HepG2 (cell line): ENCODE measurements at regions not wholly inside any gene's neighbourhood (a gene's known extent, or its start where the extent isn't known, plus 50 kb on each side); places are given as distances from the start of the nearest gene placed in this dataset.

Experiments used
- ARHGAP35 ChIP-seq: sonication (generic); formaldehyde crosslinking; IDR thresholded peaks from 2 replicates; pipeline ENCODE4 v1.9.0; 2022; ENCODE audit warnings: mild to moderate bottlenecking, inconsistent platforms, moderate library complexity, missing genetic modification reagents, borderline replicate concordance
- BRCA1 ChIP-seq: sonication (generic); formaldehyde crosslinking; IDR thresholded peaks from 2 replicates; pipeline ENCODE4 v1.4.0; 2020; ENCODE audit warnings: missing genetic modification reagents
- DDIT3 ChIP-seq: sonication (generic); formaldehyde crosslinking; IDR thresholded peaks from 2 replicates; pipeline ENCODE4 v1.4.0; 2020; ENCODE audit warnings: mild to moderate bottlenecking, missing genetic modification reagents
- MAFF ChIP-seq: IDR thresholded peaks from 2 replicates; pipeline ENCODE4 v1.6.1; 2011; ENCODE audit warnings: low read depth, low read length, improper control_type of control experiment
- MTA3 ChIP-seq: sonication (generic); formaldehyde crosslinking; IDR thresholded peaks from 2 replicates; pipeline ENCODE4 v1.4.0; 2020; ENCODE audit warnings: missing genetic modification reagents
- PAX8 ChIP-seq: sonication (generic); formaldehyde crosslinking; IDR thresholded peaks from 2 replicates; pipeline ENCODE4 v1.8.0; 2022; ENCODE audit warnings: mild to moderate bottlenecking, missing genetic modification reagents, borderline replicate concordance
- RERE ChIP-seq: IDR thresholded peaks from 2 replicates; pipeline ENCODE4 v1.6.1; 2016; ENCODE audit warnings: low read depth, missing genetic modification reagents, missing compliant biosample characterization
- SAFB2 ChIP-seq: sonication (generic); formaldehyde crosslinking; IDR thresholded peaks from 2 replicates; pipeline ENCODE4 v1.5.1; 2020; ENCODE audit warnings: missing genetic modification reagents, low read depth, mild to moderate bottlenecking, borderline replicate concordance
- ZNF432 ChIP-seq: sonication (generic); formaldehyde crosslinking; IDR thresholded peaks from 2 replicates; pipeline ENCODE4 v1.5.0; 2020; ENCODE audit warnings: missing genetic modification reagents, mild to moderate bottlenecking, borderline replicate concordance
- ZNF607 ChIP-seq: sonication (generic); formaldehyde crosslinking; IDR thresholded peaks from 2 replicates; pipeline ENCODE4 v1.5.1; 2020; ENCODE audit warnings: missing genetic modification reagents, mild to moderate bottlenecking, borderline replicate concordance
- ZNF790 ChIP-seq: sonication (generic); formaldehyde crosslinking; IDR thresholded peaks from 2 replicates; pipeline ENCODE4 v1.8.0; 2022; ENCODE audit warnings: missing genetic modification reagents, mild to moderate bottlenecking, borderline replicate concordance
- ZSCAN25 ChIP-seq: sonication (generic); formaldehyde crosslinking; IDR thresholded peaks from 2 replicates; pipeline ENCODE4 v1.8.0; 2022; ENCODE audit warnings: mild to moderate bottlenecking, missing genetic modification reagents
- ZSCAN29 ChIP-seq: sonication (generic); formaldehyde crosslinking; conservative IDR thresholded peaks from 2 replicates; pipeline ENCODE4 v1.4.0; 2020; ENCODE audit warnings: mild to moderate bottlenecking, missing genetic modification reagents

- TF ChIP-seq ARHGAP35 (no peak), DDIT3 (CRISPR knock-in tag) (no peak), ZSCAN25 (CRISPR knock-in tag) (no peak), ZNF432 (CRISPR knock-in tag) (no peak), MAFF (no peak), MTA3 (CRISPR knock-in tag) (no peak), RERE (CRISPR knock-in tag) (no peak), SAFB2 (no peak), PAX8 (CRISPR knock-in tag) (no peak), ZNF607 (CRISPR knock-in tag) (no peak), ZSCAN29 (CRISPR knock-in tag) (no peak), BRCA1 (CRISPR knock-in tag) (no peak), ZNF790 (no peak)
These were observed 274.3 kb upstream of the PPP2R3A start (continued) for GRCh38 chr3:135691240-135691639.
